K562 (cell line): ENCODE measurements at regions not wholly inside any gene's neighbourhood (a gene's known extent, or its start where the extent isn't known, plus 50 kb on each side); places are given as distances from the start of the nearest gene placed in this dataset.

Experiments
- GABPB1 ChIP-seq: sonication (generic); formaldehyde crosslinking; IDR thresholded peaks from 2 replicates; pipeline ENCODE4 v1.8.0; 2022; ENCODE audit warnings: mild to moderate bottlenecking, missing genetic modification reagents
- HMG20A ChIP-seq: fragments of 450-650 bp; formaldehyde crosslinking; conservative IDR thresholded peaks from 2 replicates; pipeline ENCODE4 v1.4.0; 2020; ENCODE audit warnings: mild to moderate bottlenecking, mixed read lengths
- LARP7 ChIP-seq: fragments of 450-650 bp; IDR thresholded peaks from 2 replicates; pipeline ENCODE4 v1.6.1; 2016
- TF ChIP-seq, protein P1 (sequence below): fragments of 450-650 bp; IDR thresholded peaks from 2 replicates; pipeline ENCODE4 v1.6.1; 2016; ENCODE audit warnings: low read depth

DNA sequence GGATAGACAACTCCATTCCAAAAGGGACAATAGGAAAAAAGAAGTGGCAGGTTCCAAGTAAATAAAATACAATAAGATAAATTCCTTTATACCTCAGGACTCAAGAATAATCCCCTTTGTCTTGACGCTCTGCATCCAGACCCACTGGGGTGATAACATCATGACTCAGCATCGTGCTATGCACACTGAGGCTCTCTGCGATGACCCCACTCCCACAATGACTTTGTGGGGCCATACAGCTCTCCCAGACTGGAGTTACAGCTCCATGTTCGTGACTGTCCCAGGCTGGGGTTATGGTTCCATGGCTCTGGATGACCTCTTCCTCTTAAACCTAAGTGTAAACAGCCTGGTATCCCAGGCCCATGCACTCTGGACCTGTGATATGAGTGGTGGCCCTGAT lies 254.5 kb upstream of the ADGRL3 start (continued):
- no peak for TF ChIP-seq LARP7
- TF ChIP-seq HMG20A (CRISPR knock-in tag): no peak
- TF ChIP-seq GABPB1 (CRISPR knock-in tag): no peak
- TF ChIP-seq, protein P1, sequence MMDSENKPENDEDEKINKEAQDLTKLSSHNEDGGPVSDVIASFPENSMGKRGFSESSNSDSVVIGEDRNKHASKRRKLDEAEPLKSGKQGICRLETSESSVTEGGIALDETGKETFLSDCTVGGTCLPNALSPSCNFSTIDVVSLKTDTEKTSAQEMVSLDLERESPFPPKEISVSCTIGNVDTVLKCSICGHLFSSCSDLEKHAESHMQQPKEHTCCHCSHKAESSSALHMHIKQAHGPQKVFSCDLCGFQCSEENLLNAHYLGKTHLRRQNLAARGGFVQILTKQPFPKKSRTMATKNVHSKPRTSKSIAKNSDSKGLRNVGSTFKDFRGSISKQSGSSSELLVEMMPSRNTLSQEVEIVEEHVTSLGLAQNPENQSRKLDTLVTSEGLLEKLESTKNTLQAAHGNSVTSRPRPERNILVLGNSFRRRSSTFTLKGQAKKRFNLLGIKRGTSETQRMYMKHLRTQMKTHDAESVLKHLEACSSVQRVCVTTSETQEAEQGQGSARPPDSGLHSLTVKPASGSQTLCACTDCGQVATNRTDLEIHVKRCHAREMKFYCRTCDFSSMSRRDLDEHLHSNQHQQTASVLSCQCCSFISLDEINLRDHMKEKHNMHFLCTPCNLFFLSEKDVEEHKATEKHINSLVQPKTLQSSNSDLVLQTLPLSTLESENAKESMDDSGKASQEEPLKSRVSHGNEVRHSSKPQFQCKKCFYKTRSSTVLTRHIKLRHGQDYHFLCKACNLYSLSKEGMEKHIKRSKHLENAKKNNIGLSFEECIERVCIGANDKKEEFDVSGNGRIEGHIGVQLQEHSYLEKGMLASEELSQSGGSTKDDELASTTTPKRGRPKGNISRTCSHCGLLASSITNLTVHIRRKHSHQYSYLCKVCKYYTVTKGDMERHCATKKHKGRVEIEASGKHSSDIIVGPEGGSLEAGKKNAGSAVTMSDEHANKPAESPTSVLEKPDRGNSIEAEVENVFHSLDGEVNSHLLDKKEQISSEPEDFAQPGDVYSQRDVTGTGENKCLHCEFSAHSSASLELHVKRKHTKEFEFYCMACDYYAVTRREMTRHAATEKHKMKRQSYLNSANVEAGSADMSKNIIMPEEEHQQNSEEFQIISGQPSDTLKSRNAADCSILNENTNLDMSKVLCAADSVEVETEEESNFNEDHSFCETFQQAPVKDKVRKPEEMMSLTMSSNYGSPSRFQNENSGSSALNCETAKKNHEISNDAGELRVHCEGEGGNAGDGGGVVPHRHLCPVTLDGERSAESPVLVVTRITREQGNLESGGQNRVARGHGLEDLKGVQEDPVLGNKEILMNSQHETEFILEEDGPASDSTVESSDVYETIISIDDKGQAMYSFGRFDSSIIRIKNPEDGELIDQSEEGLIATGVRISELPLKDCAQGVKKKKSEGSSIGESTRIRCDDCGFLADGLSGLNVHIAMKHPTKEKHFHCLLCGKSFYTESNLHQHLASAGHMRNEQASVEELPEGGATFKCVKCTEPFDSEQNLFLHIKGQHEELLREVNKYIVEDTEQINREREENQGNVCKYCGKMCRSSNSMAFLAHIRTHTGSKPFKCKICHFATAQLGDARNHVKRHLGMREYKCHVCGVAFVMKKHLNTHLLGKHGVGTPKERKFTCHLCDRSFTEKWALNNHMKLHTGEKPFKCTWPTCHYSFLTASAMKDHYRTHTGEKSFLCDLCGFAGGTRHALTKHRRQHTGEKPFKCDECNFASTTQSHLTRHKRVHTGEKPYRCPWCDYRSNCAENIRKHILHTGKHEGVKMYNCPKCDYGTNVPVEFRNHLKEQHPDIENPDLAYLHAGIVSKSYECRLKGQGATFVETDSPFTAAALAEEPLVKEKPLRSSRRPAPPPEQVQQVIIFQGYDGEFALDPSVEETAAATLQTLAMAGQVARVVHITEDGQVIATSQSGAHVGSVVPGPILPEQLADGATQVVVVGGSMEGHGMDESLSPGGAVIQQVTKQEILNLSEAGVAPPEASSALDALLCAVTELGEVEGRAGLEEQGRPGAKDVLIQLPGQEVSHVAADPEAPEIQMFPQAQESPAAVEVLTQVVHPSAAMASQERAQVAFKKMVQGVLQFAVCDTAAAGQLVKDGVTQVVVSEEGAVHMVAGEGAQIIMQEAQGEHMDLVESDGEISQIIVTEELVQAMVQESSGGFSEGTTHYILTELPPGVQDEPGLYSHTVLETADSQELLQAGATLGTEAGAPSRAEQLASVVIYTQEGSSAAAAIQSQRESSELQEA: no peak
